GM12872 (cell line): ENCODE measurements at regions not wholly inside any gene's neighbourhood (a gene's known extent, or its start where the extent isn't known, plus 50 kb on each side); places are given as distances from the start of the nearest gene placed in this dataset.

Source experiments
- TF ChIP-seq, protein P1 (sequence below): IDR thresholded peaks from 3 replicates; pipeline ENCODE4 v1.5.1; 2011; ENCODE audit warnings: low read depth, mild to moderate bottlenecking, low read length, moderate library complexity; ENCODE audit not compliant: insufficient read depth

DNA sequence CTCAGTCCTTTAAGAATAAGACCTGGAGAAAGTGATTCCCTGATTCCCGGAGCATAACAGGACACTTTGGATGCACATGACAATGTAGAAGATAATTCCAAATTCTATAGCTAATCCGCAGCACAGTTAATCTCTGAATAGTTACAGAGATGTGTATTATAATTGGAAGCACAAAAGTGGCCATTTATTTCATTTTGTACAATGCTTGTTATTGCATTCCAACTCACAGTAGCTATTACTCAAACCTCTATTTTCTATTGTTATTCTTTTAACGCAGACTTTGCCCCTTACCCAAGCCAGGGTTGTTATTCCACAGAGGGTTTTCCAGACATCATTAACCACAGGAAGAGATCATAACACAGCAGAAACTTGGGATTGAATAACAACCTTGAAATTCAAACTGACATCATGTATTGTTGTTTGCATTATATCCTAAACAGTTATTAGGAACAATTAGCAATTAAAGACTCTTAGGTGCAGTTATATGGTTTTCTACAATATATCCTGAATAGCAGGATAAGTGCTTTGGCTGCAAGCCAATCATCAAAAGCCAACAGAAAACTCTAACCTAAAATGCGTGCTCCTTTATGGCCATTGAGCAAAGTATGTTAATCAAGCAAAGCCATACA, 984.0 kb upstream of the TENM3 start:
- TF ChIP-seq, protein P1, sequence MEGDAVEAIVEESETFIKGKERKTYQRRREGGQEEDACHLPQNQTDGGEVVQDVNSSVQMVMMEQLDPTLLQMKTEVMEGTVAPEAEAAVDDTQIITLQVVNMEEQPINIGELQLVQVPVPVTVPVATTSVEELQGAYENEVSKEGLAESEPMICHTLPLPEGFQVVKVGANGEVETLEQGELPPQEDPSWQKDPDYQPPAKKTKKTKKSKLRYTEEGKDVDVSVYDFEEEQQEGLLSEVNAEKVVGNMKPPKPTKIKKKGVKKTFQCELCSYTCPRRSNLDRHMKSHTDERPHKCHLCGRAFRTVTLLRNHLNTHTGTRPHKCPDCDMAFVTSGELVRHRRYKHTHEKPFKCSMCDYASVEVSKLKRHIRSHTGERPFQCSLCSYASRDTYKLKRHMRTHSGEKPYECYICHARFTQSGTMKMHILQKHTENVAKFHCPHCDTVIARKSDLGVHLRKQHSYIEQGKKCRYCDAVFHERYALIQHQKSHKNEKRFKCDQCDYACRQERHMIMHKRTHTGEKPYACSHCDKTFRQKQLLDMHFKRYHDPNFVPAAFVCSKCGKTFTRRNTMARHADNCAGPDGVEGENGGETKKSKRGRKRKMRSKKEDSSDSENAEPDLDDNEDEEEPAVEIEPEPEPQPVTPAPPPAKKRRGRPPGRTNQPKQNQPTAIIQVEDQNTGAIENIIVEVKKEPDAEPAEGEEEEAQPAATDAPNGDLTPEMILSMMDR = no peak

DNA sequence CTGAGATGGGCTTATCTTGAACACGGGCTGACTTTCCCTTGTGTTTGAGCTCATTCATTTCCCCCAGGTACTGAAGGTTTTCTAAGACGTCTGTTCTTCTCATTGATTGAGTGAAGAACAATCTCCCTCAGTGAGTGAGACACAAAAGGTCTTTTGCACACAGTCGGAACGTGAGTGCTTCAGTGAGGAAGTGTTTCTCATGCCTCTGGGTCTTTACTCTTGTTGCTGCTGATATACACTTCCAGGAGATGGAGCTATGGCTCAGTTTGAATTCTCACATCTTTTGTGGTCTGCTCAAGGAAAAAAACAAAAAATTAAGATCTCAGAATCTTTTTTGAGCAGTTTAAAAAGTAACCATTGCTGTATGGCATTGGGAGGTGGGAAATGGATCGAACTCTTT, 981.9 kb upstream of the TENM3 start:
- TF ChIP-seq, protein P1 = no peak

DNA sequence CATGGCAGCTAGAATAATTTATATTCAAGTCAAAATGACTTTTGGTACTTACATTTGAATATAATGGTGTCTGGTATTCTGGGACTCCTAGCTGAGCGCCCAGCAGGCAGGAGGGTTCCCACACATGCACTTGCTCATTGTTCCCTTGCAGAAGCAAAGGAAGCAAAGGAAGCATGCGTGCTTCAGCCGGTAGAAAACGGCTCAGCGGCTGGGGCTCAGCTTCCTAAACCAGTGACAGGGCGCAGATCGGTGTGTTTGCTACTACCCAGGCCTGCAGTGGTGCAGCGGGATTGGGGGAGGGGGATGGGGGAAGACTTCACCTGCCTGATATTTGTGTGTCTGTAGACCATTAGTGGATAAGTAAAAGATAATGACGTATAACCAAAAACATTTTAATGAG, 978.3 kb upstream of the TENM3 start:
- TF ChIP-seq, protein P1 = no peak

DNA sequence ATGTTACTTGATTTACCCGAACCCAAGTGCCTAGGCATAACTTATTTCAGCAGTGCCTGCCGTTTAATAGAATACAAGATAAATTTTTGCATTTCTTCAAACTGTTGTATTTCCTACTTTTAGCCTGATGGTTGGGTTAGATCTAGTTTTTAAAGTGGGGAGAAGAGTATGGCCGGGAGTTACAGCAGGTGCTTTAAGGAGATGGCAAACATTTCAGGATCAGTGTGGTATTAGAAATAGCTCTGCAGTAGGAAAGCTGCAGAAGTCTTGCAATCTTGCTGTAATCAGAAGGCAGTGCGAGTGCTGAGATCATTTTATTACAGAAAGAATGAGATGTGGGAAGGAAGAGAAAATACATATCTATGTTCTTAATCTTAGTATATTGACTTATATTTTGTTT, 977.8 kb upstream of the TENM3 start:
- TF ChIP-seq, protein P1 = no peak

DNA sequence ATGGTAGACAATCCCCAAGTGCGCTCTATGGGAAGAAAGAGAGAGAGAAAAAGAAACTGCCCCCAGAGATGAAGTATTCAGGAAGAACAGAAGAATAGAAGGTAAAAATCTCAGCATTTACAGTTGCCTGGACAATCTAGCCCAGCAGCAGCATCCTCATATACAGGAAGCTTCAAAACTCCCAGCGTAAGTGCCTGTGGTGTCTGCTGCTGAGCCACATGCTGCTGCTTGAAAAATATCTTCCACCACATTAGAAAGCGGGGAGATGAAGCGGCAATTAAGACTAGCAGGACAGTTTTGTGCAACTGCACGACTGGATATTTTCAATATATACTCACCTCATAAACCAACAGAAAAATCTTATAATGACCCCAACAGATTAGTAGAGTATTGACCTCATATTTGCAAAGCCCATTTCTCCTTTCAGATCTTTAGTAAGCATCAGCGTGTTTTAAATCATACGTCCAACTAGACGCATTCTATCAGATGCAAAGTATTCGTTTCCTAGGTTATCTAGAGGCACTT, 972.0 kb upstream of the TENM3 start:
- TF ChIP-seq, protein P1 = no peak

DNA sequence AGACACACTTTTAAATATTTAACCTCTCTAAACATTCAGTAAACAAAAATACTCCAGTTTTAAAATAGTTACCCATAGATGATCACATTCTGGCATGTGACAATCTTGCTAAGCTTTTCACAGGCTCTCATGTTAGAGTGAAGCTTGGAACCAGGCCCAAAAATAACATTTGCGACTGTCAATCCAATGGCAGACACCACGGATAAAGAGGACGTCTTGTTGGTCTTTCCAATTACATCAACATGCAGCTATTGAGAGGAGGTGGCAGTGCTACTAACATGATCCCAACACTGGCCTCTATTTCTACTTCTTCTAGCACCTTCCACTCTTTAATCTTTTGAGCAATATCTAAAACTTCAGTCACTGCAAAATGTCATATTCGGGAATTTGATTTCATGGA, 970.8 kb upstream of the TENM3 start:
- TF ChIP-seq, protein P1 = no peak

DNA sequence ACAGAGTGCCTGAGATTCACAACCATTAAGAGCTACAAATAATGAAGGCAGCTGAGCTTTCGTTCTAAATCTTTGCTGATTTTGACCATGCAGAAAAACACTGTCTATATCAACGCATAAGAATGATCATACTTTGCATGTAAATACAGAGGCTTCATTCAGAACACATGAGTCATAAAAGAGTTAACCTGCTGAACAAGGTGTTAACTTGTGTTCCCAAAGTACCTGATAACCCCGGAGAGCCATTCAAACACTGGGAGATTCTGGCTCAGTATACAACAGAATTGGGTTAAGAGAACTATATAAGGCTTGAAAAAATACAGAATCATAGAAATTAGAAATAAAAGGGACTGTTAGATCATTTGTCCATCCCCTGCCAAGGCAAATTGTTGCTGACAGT, 964.3 kb upstream of the TENM3 start:
- TF ChIP-seq, protein P1 = no peak
